Heart left ventricle (tissue), 16 donors: ENCODE measurements at regions not wholly inside any gene's neighbourhood (a gene's known extent, or its start where the extent isn't known, plus 50 kb on each side); places are given as distances from the start of the nearest gene placed in this dataset.

Experiments used
- ATAC-seq, 4 donors: fragments of 200-7000 bp; cut with Tn5 transposase; one replicate each; pipeline ENCODE4 v1.9.1; 2020 to 2022; ENCODE audit warnings: moderate library complexity in 4 of 4, mild to moderate bottlenecking in 3 of 4, moderate number of reproducible peaks in 1 of 4
- DNase-seq, 5 donors: peaks; one replicate each; pipeline ENCODE4 v3.0.0-alpha.2; 2020
- H3K27ac ChIP-seq, 12 donors: fragments of 200-600 bp; sonication (generic) in 4 of 12; one replicate each; pipeline versions ENCODE4 v1.5.0 to v1.8.0; 2016 to 2022; ENCODE audit warnings: mild to moderate bottlenecking in 2 of 12
- H3K27me3 ChIP-seq, 9 donors: fragments of 200-600 bp; sonication (generic) in 2 of 9; one replicate each; pipeline versions ENCODE4 v1.5.1 to v1.8.0; 2016 to 2022; ENCODE audit warnings: mild to moderate bottlenecking in 3 of 9
- H3K36me3 ChIP-seq, 9 donors: fragments of 200-600 bp; sonication (generic) in 2 of 9; one replicate each; pipeline versions ENCODE4 v1.5.0 to v1.8.0; 2018 to 2022; ENCODE audit warnings: mild to moderate bottlenecking in 2 of 9
- H3K4me1 ChIP-seq, 12 donors: fragments of 200-600 bp; sonication (generic) in 4 of 12; one replicate each; pipeline versions ENCODE4 v1.5.0 to v1.8.0; 2016 to 2022; ENCODE audit warnings: mild to moderate bottlenecking in 3 of 12
- H3K4me3 ChIP-seq, 12 donors: fragments of 200-600 bp; sonication (generic) in 4 of 12; one replicate each; pipeline versions ENCODE4 v1.5.0 to v1.8.0; 2017 to 2022; ENCODE audit warnings: mild to moderate bottlenecking in 9 of 12, moderate library complexity in 4 of 12
- H3K9me3 ChIP-seq, 12 donors: fragments of 200-600 bp; sonication (generic) in 4 of 12; one replicate each; pipeline versions ENCODE4 v1.5.0 to v1.8.0; 2016 to 2022; ENCODE audit warnings: mild to moderate bottlenecking in 1 of 12
- CTCF ChIP-seq, 12 donors: fragments of 200-600 bp; sonication (generic) in 4 of 12; IDR thresholded peaks; one replicate each; pipeline versions ENCODE4 v1.5.0 to v1.8.0; 2018 to 2022; ENCODE audit warnings: antibody characterized with exemption in 12 of 12, mild to moderate bottlenecking in 5 of 12
- POLR2A ChIP-seq, 2 donors: fragments of 450-650 bp; IDR thresholded peaks; one replicate each; pipeline ENCODE4 v1.6.1; 2017; ENCODE audit warnings: antibody characterized with exemption in 2 of 2, mild to moderate bottlenecking in 2 of 2, moderate library complexity in 2 of 2
- WGBS, 4 donors: extraction: QIAGEN DNeasy Blood & Tissue Kit in 2 of 4; methylation state at CpG; one replicate each; pipeline versions ENCODE4 v1.1.5 to v1.1.7; 2013 to 2018; 5-methylcytosine and 5-hydroxymethylcytosine counted together
- intact Hi-C, 10 donors: fragments of 100-400 bp; cut with DNase I; formaldehyde crosslinking; loops; one replicate each; pipeline versions ENCODE4 v1.11.1 to v1.14.2; 2022
- donor health status: ischemic (EF 13 %, LVEDD 7.1; RV severe dilation, severe dysfunction).
- donor health status: healthy with polysubstance abuse.
- donor health status: DM: no; HTN: yes; CAD: no.
- donor health status: DM: no; HTN: no; CAD: no.
- donor health status: ischemic (EF 25% LVEDD 6.9; RV normal size, moderate dysfunction).
- donor health status: ischemic (EF 25% LVEDD 5.7; RV mildly dilated, moderate dysfunction).
- donor health status: healthy.
- donor health status: DM: yes; HTN: yes; CAD: no.
- donor health status: ischemic (EF 35%, LVEDD 5.7; RV mildly dilated, moderate dysfunction).
- donor health status: nonischemic (EF 11% LVEDD 7.7; RV severe dilation, severe dysfunction).
- donor health status: DM: yes; HTN: yes; CAD: no.
- donor health status: PGD.
- donor health status: ischemic (EF 29% LVEDD 5.4; RV normal size, mild dysfunction).
- donor health status: nonischemic (EF 23%, LVEDD 6.1; RV moderate dilation, normal function).

GRCh38 chr1:187481581-187482148, 652.9 kb downstream of the PLA2G4A start:
- Histone ChIP-seq H3K27me3 (no peaks in the 10 kb centered on the region), H3K36me3 (no peaks in the 10 kb centered on the region), H3K9me3 (no peaks in the 10 kb centered on the region), H3K27ac (no peak overlapping the region), H3K4me3 (no peak overlapping the region), H3K4me1 (no peaks in the 10 kb centered on the region)
- intact Hi-C loops, result no loop called here
- TF ChIP-seq POLR2A (IDR thresholded peaks at IDR 0.05) (no peak), CTCF (IDR thresholded peaks at IDR 0.05) (no peak)
- WGBS, 4 donors, result 42 to 59% (median 52%) methylated on average over 10 of the region's 10 CpGs
- no peak for DNase-seq
- ATAC-seq, result no peak

GRCh38 chr1:187490266-187490665, 661.5 kb downstream of the PLA2G4A start:
- intact Hi-C loops, result no loop called here
- TF ChIP-seq CTCF (IDR thresholded peaks at IDR 0.05) (no peak), POLR2A (IDR thresholded peaks at IDR 0.05) (no peak)
- Histone ChIP-seq H3K27me3 (no peaks in the 10 kb centered on the region), H3K36me3 (no peaks in the 10 kb centered on the region), H3K9me3 (no peaks in the 10 kb centered on the region), H3K4me3 (no peak overlapping the region), H3K4me1 (no peaks in the 10 kb centered on the region), H3K27ac (no peak overlapping the region)
- DNase-seq (no peak), ATAC-seq (no peak)
- 84 to 86% (median 86%) methylated on average over 3 of the region's 3 CpGs for WGBS, 4 donors

GRCh38 chr1:187491082-187491720, 662.5 kb downstream of the PLA2G4A start:
- no peaks in the 10 kb centered on the region for H3K9me3 ChIP-seq
- H3K4me3 ChIP-seq, result no peak overlapping the region
- TF ChIP-seq CTCF (IDR thresholded peaks at IDR 0.05) (no peak), POLR2A (IDR thresholded peaks at IDR 0.05) (no peak)
- no peak for ATAC-seq
- 59 to 67% (median 66%) methylated on average over 5 of the region's 5 CpGs for WGBS, 4 donors
- DNase-seq, result no peak
- no peak overlapping the region for H3K27ac ChIP-seq
- H3K4me1 ChIP-seq, result no peaks in the 10 kb centered on the region
- no peaks in the 10 kb centered on the region for H3K36me3 ChIP-seq
- intact Hi-C loops, result no loop called here
- H3K27me3 ChIP-seq, result no peaks in the 10 kb centered on the region

GRCh38 chr1:187498028-187498427, 669.3 kb downstream of the PLA2G4A start:
- intact Hi-C loops, result no loop called here
- no peak for ATAC-seq
- Histone ChIP-seq H3K9me3 (no peaks in the 10 kb centered on the region), H3K27ac (no peak overlapping the region), H3K27me3 (no peaks in the 10 kb centered on the region), H3K4me3 (no peak overlapping the region), H3K36me3 (no peaks in the 10 kb centered on the region), H3K4me1 (no peaks in the 10 kb centered on the region)
- TF ChIP-seq CTCF (IDR thresholded peaks at IDR 0.05), result no peak
- TF ChIP-seq POLR2A (IDR thresholded peaks at IDR 0.05), result no peak
- WGBS, 4 donors, result 45 to 64% (median 59%) methylated on average over 1 of the region's 1 CpG
- no peak for DNase-seq
